WTC11 (cell line): ENCODE measurements at regions not wholly inside any gene's neighbourhood (a gene's known extent, or its start where the extent isn't known, plus 50 kb on each side); places are given as distances from the start of the nearest gene placed in this dataset.

Experiments used
- ATAC-seq: fragments of 200-7000 bp; cut with Tn5 transposase; 2 replicates; pipeline ENCODE4 v1.10.0; 2021; ENCODE audit warnings: mild to moderate bottlenecking, moderate library complexity
- CTCF ChIA-PET: fragments of 300-600 bp; sonication (Branson Sonifier 250); formaldehyde crosslinking; loops from one replicate; lab custom pipeline; 2021; ENCODE audit warnings: antibody characterized with exemption; lab: Charles Lee
- POLR2A ChIA-PET: fragments of 350-600 bp; sonication (Branson Sonifier 250); formaldehyde crosslinking; loops from one replicate; lab custom pipeline; 2021; ENCODE audit warnings: antibody characterized with exemption; lab: Charles Lee
- DNase-seq: peaks from one replicate; pipeline ENCODE4 v3.0.0; 2021; ENCODE audit warnings: low spot score
- H3K27ac Mint-ChIP-seq: 2 replicates; pipeline ENCODE4 v1.8.0; 2021; ENCODE audit warnings: mixed read lengths
- H3K27me3 Mint-ChIP-seq: 2 replicates; pipeline ENCODE4 v1.8.0; 2021; ENCODE audit warnings: low read depth, mild to moderate bottlenecking, moderate library complexity, mixed read lengths
- H3K36me3 Mint-ChIP-seq: 2 replicates; pipeline ENCODE4 v1.8.0; 2021; ENCODE audit warnings: mixed read lengths
- H3K4me1 Mint-ChIP-seq: 2 replicates; pipeline ENCODE4 v1.8.0; 2022; ENCODE audit warnings: mixed read lengths
- H3K4me3 Mint-ChIP-seq: 2 replicates; pipeline ENCODE4 v1.8.0; 2021; ENCODE audit warnings: mild to moderate bottlenecking, moderate library complexity, mixed read lengths
- H3K9me3 Mint-ChIP-seq: 2 replicates; pipeline ENCODE4 v1.8.0; 2021; ENCODE audit warnings: mixed read lengths
- EMX1 ChIP-seq: fragments of 250-450 bp; sonication (Bioruptor Pico); IDR thresholded peaks from 2 replicates; pipeline ENCODE4 v1.8.0; 2021; ENCODE audit warnings: mild to moderate bottlenecking
- ESRRA ChIP-seq: sonication (generic); formaldehyde crosslinking; IDR thresholded peaks from 2 replicates; pipeline ENCODE4 v1.8.1; 2022; ENCODE audit warnings: mild to moderate bottlenecking, missing genetic modification reagents, borderline replicate concordance
- IRF2 ChIP-seq: sonication (generic); formaldehyde crosslinking; IDR thresholded peaks from 2 replicates; pipeline ENCODE4 v1.8.0; 2022; ENCODE audit warnings: low read depth, missing genetic modification reagents, borderline replicate concordance
- KAT7 ChIP-seq: sonication (generic); formaldehyde crosslinking; IDR thresholded peaks from 2 replicates; pipeline ENCODE4 v1.8.1; 2023; ENCODE audit warnings: missing genetic modification reagents, mild to moderate bottlenecking, borderline replicate concordance
- NFATC4 ChIP-seq: fragments of 250-450 bp; sonication (Bioruptor Pico); IDR thresholded peaks from 2 replicates; pipeline ENCODE4 v1.9.0; 2021; ENCODE audit warnings: mild to moderate bottlenecking
- NFE2L1 ChIP-seq: sonication (generic); formaldehyde crosslinking; IDR thresholded peaks from 2 replicates; pipeline ENCODE4 v1.8.1; 2023; ENCODE audit warnings: missing genetic modification reagents
- NR1H2 ChIP-seq: sonication (generic); formaldehyde crosslinking; IDR thresholded peaks from 2 replicates; pipeline ENCODE4 v1.9.0; 2021; ENCODE audit warnings: mild to moderate bottlenecking, moderate library complexity, missing genetic modification reagents
- NR2C2 ChIP-seq: sonication (generic); formaldehyde crosslinking; IDR thresholded peaks from 2 replicates; pipeline ENCODE4 v1.8.0; 2022; ENCODE audit warnings: mild to moderate bottlenecking, missing genetic modification reagents
- RELA ChIP-seq: sonication (generic); formaldehyde crosslinking; IDR thresholded peaks from 2 replicates; pipeline ENCODE4 v1.8.1; 2022; ENCODE audit warnings: missing genetic modification reagents, mild to moderate bottlenecking, borderline replicate concordance
- TEAD4 ChIP-seq: sonication (generic); formaldehyde crosslinking; IDR thresholded peaks from 2 replicates; pipeline ENCODE4 v1.8.0; 2022; ENCODE audit warnings: mild to moderate bottlenecking, missing genetic modification reagents
- TP53 ChIP-seq: sonication (generic); formaldehyde crosslinking; IDR thresholded peaks from 2 replicates; pipeline ENCODE4 v1.8.1; 2023; ENCODE audit warnings: mild to moderate bottlenecking, missing genetic modification reagents
- ZNF219 ChIP-seq: sonication (generic); formaldehyde crosslinking; IDR thresholded peaks from 2 replicates; pipeline ENCODE4 v1.8.0; 2023; ENCODE audit warnings: missing genetic modification reagents, mild to moderate bottlenecking, borderline replicate concordance
- ZNF232 ChIP-seq: sonication (generic); formaldehyde crosslinking; IDR thresholded peaks from 2 replicates; pipeline ENCODE4 v1.8.0; 2022; ENCODE audit warnings: mild to moderate bottlenecking, missing genetic modification reagents
- ZNF263 ChIP-seq: sonication (generic); formaldehyde crosslinking; IDR thresholded peaks from 2 replicates; pipeline ENCODE4 v1.8.1; 2022; ENCODE audit warnings: low read depth, mild to moderate bottlenecking, moderate library complexity, missing genetic modification reagents
- TF ChIP-seq, protein P1 (sequence below): sonication (generic); formaldehyde crosslinking; conservative IDR thresholded peaks from 2 replicates; pipeline ENCODE4 v1.8.1; 2023; ENCODE audit warnings: mild to moderate bottlenecking, low read depth, missing genetic modification reagents, moderate library complexity
- TF ChIP-seq, protein P2 (sequence below): sonication (generic); formaldehyde crosslinking; IDR thresholded peaks from 2 replicates; pipeline ENCODE4 v1.8.0; 2022; ENCODE audit warnings: missing genetic modification reagents
- TF ChIP-seq, protein P3 (sequence below): sonication (generic); formaldehyde crosslinking; IDR thresholded peaks from 2 replicates; pipeline ENCODE4 v1.8.1; 2023; ENCODE audit warnings: mild to moderate bottlenecking, missing genetic modification reagents, borderline replicate concordance
- TF ChIP-seq, protein P4 (sequence below): sonication (generic); formaldehyde crosslinking; IDR thresholded peaks from 2 replicates; pipeline ENCODE4 v1.8.1; 2023; ENCODE audit warnings: mild to moderate bottlenecking, missing genetic modification reagents, moderate library complexity
- TF ChIP-seq, protein P5 (sequence below): sonication (generic); formaldehyde crosslinking; IDR thresholded peaks from 2 replicates; pipeline ENCODE4 v1.8.1; 2022; ENCODE audit warnings: mild to moderate bottlenecking, missing genetic modification reagents, moderate library complexity, borderline replicate concordance

DNA sequence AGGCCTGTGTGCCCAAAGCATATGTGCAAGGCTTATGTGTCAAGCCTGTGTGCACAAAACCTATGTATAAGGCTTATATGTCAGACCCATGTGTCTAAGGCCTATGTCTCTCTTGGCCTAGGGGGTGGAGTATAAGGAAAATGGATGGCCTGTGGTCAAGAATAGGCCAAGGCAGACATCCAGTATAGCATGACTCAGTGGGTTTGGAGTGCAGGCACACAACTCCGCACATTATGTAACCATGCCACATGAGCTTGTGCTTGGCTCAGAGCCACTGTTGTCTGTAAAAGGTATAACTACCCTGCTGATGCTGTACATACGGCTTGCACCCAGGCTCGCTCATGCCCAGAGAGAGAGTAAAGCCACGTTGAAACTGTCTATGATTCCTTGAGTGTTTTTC lies 626.4 kb upstream of the NUDT12 start:
- H3K4me3 Mint-ChIP-seq: no peak overlapping the region
- ChIA-PET POLR2A (no interaction called here), CTCF (interaction anchor here (0.7 kb wide), 1 partner anchor 10 kb away, joined by 3 read pairs; no protein-coding TSS in a partner anchor)
- DNase-seq (no peak), ATAC-seq (no peak)
- no peaks in the 10 kb centered on the region for H3K4me1 Mint-ChIP-seq
- peaks cover 39% of the 10 kb centered on the region for H3K36me3 Mint-ChIP-seq
- TF ChIP-seq IRF2 (CRISPR knock-in tag): no peak
- H3K27me3 Mint-ChIP-seq: no peaks in the 10 kb centered on the region; the same call in 1 of the 2 replicates
- H3K9me3 Mint-ChIP-seq: peaks cover 48% of the 10 kb centered on the region
- H3K27ac Mint-ChIP-seq: no peak overlapping the region

DNA sequence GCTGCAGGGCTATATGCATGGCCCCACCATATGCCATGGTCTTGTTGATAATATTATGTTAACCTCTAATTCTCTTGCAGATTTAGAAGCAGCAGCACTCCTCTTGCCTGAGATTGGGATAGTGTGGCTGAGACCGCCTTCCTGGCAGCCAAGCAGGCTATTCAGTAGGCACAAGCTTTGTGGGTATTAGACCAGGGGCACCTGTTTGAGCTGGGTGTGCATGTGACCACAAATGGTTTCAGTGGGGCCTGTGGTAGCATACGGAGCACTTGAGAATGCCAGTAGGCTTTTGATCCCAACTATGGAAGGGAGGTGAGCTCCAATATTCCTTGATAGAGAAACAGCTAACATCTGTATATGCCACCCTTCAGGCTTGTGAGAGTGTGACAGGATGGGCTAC lies 625.1 kb upstream of the NUDT12 start:
- no peaks in the 10 kb centered on the region; the same call in 1 of the 2 replicates for H3K27me3 Mint-ChIP-seq
- peaks cover 59% of the 10 kb centered on the region for H3K9me3 Mint-ChIP-seq
- H3K4me1 Mint-ChIP-seq: no peaks in the 10 kb centered on the region

More for the DNA sequence above, 625.1 kb upstream of the NUDT12 start:
- ChIA-PET CTCF (no interaction called here), POLR2A (no interaction called here)
- no peak for DNase-seq
- Mint-ChIP-seq H3K4me3 (no peak overlapping the region), H3K27ac (no peak overlapping the region), H3K36me3 (peaks cover 40% of the 10 kb centered on the region)
- no peak for ATAC-seq
- no peak for TF ChIP-seq NFE2L1 (CRISPR knock-in tag)
- TF ChIP-seq EMX1 (CRISPR knock-in tag): no peak
- TF ChIP-seq TP53 (CRISPR knock-in tag): no peak
- no peak for TF ChIP-seq RELA (CRISPR knock-in tag)
- TF ChIP-seq, protein P1, sequence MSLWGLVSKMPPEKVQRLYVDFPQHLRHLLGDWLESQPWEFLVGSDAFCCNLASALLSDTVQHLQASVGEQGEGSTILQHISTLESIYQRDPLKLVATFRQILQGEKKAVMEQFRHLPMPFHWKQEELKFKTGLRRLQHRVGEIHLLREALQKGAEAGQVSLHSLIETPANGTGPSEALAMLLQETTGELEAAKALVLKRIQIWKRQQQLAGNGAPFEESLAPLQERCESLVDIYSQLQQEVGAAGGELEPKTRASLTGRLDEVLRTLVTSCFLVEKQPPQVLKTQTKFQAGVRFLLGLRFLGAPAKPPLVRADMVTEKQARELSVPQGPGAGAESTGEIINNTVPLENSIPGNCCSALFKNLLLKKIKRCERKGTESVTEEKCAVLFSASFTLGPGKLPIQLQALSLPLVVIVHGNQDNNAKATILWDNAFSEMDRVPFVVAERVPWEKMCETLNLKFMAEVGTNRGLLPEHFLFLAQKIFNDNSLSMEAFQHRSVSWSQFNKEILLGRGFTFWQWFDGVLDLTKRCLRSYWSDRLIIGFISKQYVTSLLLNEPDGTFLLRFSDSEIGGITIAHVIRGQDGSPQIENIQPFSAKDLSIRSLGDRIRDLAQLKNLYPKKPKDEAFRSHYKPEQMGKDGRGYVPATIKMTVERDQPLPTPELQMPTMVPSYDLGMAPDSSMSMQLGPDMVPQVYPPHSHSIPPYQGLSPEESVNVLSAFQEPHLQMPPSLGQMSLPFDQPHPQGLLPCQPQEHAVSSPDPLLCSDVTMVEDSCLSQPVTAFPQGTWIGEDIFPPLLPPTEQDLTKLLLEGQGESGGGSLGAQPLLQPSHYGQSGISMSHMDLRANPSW: no peak
- no peak for TF ChIP-seq KAT7 (CRISPR knock-in tag)
- TF ChIP-seq, protein P2, sequence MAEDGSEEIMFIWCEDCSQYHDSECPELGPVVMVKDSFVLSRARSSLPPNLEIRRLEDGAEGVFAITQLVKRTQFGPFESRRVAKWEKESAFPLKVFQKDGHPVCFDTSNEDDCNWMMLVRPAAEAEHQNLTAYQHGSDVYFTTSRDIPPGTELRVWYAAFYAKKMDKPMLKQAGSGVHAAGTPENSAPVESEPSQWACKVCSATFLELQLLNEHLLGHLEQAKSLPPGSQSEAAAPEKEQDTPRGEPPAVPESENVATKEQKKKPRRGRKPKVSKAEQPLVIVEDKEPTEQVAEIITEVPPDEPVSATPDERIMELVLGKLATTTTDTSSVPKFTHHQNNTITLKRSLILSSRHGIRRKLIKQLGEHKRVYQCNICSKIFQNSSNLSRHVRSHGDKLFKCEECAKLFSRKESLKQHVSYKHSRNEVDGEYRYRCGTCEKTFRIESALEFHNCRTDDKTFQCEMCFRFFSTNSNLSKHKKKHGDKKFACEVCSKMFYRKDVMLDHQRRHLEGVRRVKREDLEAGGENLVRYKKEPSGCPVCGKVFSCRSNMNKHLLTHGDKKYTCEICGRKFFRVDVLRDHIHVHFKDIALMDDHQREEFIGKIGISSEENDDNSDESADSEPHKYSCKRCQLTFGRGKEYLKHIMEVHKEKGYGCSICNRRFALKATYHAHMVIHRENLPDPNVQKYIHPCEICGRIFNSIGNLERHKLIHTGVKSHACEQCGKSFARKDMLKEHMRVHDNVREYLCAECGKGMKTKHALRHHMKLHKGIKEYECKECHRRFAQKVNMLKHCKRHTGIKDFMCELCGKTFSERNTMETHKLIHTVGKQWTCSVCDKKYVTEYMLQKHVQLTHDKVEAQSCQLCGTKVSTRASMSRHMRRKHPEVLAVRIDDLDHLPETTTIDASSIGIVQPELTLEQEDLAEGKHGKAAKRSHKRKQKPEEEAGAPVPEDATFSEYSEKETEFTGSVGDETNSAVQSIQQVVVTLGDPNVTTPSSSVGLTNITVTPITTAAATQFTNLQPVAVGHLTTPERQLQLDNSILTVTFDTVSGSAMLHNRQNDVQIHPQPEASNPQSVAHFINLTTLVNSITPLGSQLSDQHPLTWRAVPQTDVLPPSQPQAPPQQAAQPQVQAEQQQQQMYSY (CRISPR knock-in tag): no peak
- no peak for TF ChIP-seq NR2C2 (CRISPR knock-in tag)
- no peak for TF ChIP-seq TEAD4
- TF ChIP-seq ZNF219 (CRISPR knock-in tag): no peak
- no peak for TF ChIP-seq NFATC4 (CRISPR knock-in tag)
- TF ChIP-seq, protein P3, sequence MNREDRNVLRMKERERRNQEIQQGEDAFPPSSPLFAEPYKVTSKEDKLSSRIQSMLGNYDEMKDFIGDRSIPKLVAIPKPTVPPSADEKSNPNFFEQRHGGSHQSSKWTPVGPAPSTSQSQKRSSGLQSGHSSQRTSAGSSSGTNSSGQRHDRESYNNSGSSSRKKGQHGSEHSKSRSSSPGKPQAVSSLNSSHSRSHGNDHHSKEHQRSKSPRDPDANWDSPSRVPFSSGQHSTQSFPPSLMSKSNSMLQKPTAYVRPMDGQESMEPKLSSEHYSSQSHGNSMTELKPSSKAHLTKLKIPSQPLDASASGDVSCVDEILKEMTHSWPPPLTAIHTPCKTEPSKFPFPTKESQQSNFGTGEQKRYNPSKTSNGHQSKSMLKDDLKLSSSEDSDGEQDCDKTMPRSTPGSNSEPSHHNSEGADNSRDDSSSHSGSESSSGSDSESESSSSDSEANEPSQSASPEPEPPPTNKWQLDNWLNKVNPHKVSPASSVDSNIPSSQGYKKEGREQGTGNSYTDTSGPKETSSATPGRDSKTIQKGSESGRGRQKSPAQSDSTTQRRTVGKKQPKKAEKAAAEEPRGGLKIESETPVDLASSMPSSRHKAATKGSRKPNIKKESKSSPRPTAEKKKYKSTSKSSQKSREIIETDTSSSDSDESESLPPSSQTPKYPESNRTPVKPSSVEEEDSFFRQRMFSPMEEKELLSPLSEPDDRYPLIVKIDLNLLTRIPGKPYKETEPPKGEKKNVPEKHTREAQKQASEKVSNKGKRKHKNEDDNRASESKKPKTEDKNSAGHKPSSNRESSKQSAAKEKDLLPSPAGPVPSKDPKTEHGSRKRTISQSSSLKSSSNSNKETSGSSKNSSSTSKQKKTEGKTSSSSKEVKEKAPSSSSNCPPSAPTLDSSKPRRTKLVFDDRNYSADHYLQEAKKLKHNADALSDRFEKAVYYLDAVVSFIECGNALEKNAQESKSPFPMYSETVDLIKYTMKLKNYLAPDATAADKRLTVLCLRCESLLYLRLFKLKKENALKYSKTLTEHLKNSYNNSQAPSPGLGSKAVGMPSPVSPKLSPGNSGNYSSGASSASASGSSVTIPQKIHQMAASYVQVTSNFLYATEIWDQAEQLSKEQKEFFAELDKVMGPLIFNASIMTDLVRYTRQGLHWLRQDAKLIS (CRISPR knock-in tag): no peak
- TF ChIP-seq, protein P4, sequence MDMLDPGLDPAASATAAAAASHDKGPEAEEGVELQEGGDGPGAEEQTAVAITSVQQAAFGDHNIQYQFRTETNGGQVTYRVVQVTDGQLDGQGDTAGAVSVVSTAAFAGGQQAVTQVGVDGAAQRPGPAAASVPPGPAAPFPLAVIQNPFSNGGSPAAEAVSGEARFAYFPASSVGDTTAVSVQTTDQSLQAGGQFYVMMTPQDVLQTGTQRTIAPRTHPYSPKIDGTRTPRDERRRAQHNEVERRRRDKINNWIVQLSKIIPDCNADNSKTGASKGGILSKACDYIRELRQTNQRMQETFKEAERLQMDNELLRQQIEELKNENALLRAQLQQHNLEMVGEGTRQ: no peak
- TF ChIP-seq ZNF263: no peak
- TF ChIP-seq, protein P5, sequence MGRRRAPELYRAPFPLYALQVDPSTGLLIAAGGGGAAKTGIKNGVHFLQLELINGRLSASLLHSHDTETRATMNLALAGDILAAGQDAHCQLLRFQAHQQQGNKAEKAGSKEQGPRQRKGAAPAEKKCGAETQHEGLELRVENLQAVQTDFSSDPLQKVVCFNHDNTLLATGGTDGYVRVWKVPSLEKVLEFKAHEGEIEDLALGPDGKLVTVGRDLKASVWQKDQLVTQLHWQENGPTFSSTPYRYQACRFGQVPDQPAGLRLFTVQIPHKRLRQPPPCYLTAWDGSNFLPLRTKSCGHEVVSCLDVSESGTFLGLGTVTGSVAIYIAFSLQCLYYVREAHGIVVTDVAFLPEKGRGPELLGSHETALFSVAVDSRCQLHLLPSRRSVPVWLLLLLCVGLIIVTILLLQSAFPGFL: no peak
- no peak for TF ChIP-seq ESRRA (CRISPR knock-in tag)
- TF ChIP-seq ZNF232 (CRISPR knock-in tag): no peak
- no peak for TF ChIP-seq NR1H2 (CRISPR knock-in tag)
